Skeletal muscle tissue (tissue), 3 donors: ENCODE measurements at regions not wholly inside any gene's neighbourhood (a gene's known extent, or its start where the extent isn't known, plus 50 kb on each side); places are given as distances from the start of the nearest gene placed in this dataset.
"Not testable (repeated sequence)": the region's sequence is repeated elsewhere in the genome, so short reads cannot be mapped to it uniquely, and the experiment has no call there.

Experiments used
- H3K27ac ChIP-seq: one replicate; pipeline ENCODE4 v1.7.0; 2013; ENCODE audit warnings: mild to moderate bottlenecking, low read depth, low read length, inconsistent platforms
- H3K27me3 ChIP-seq, 3 donors: one replicate each; pipeline ENCODE4 v1.7.0; 2013; ENCODE audit warnings: low read length in 3 of 3; ENCODE audit not compliant: control insufficient read depth in 3 of 3, insufficient read depth in 3 of 3
- H3K36me3 ChIP-seq, 3 donors: one replicate each; pipeline ENCODE4 v1.7.0; 2013; ENCODE audit warnings: low read length in 3 of 3; ENCODE audit not compliant: control insufficient read depth in 3 of 3, insufficient read depth in 3 of 3
- H3K4me1 ChIP-seq, 3 donors: one replicate each; pipeline ENCODE4 v1.7.0; 2013; ENCODE audit warnings: low read length in 3 of 3, mild to moderate bottlenecking in 3 of 3; ENCODE audit not compliant: control insufficient read depth in 3 of 3, insufficient read depth in 3 of 3
- H3K4me3 ChIP-seq, 3 donors: one replicate each; pipeline ENCODE4 v1.7.0; 2013; ENCODE audit warnings: low read length in 3 of 3
- H3K9ac ChIP-seq, 3 donors: one replicate each; pipeline ENCODE4 v1.7.0; 2013; ENCODE audit warnings: low read length in 3 of 3, mild to moderate bottlenecking in 3 of 3, moderate library complexity in 2 of 3, low read depth in 1 of 3
- H3K9me3 ChIP-seq, 3 donors: one replicate each; pipeline ENCODE4 v1.7.0; 2013; ENCODE audit warnings: low read length in 3 of 3; ENCODE audit not compliant: control insufficient read depth in 3 of 3
- donor health status: Osteomylitis.

- not testable (repeated sequence) for H3K36me3 ChIP-seq, H3K27me3 ChIP-seq, H3K9me3 ChIP-seq, H3K4me3 ChIP-seq, H3K27ac ChIP-seq, H3K4me1 ChIP-seq, H3K9ac ChIP-seq
Measured at GRCh38 chr10:9183197-9183880, 1128.9 kb downstream of the GATA3 start.

GRCh38 chr10:9188022-9188810 lies 1133.7 kb downstream of the GATA3 start:
- no peaks in the 10 kb centered on the region for H3K36me3 ChIP-seq
- H3K27ac ChIP-seq: no peak overlapping the region
- no peaks in the 10 kb centered on the region for H3K9me3 ChIP-seq
- H3K4me3 ChIP-seq: no peak overlapping the region
- H3K4me1 ChIP-seq: no peaks in the 10 kb centered on the region
- H3K9ac ChIP-seq: no peak overlapping the region
- no peaks in the 10 kb centered on the region for H3K27me3 ChIP-seq

GRCh38 chr10:9189448-9189847 lies 1135.0 kb downstream of the GATA3 start:
- no peaks in the 10 kb centered on the region for H3K27me3 ChIP-seq
- H3K9ac ChIP-seq: no peak overlapping the region
- H3K36me3 ChIP-seq: no peaks in the 10 kb centered on the region
- H3K4me1 ChIP-seq: no peaks in the 10 kb centered on the region
- H3K4me3 ChIP-seq: no peak overlapping the region
- H3K27ac ChIP-seq: no peak overlapping the region
- H3K9me3 ChIP-seq: no peaks in the 10 kb centered on the region

- H3K9ac ChIP-seq: no peak overlapping the region
- H3K9me3 ChIP-seq: no peaks in the 10 kb centered on the region
- no peak overlapping the region for H3K4me3 ChIP-seq
- H3K36me3 ChIP-seq: no peaks in the 10 kb centered on the region
- peaks cover 3 to 8% (median 5%) of the 10 kb centered on the region in 3 donors for H3K27me3 ChIP-seq
- H3K27ac ChIP-seq: no peak overlapping the region
- H3K4me1 ChIP-seq: no peaks in the 10 kb centered on the region
Measured at GRCh38 chr10:9193120-9193519, 1138.6 kb downstream of the GATA3 start.

GRCh38 chr10:9195385-9195784 lies 1140.9 kb downstream of the GATA3 start:
- Histone ChIP-seq H3K4me3 (no peak overlapping the region), H3K4me1 (no peaks in the 10 kb centered on the region), H3K27ac (no peak overlapping the region), H3K27me3 (peaks cover 5 to 10% (median 9%) of the 10 kb centered on the region in 3 donors), H3K9ac (no peak overlapping the region), H3K9me3 (no peaks in the 10 kb centered on the region), H3K36me3 (no peaks in the 10 kb centered on the region)

- Histone ChIP-seq H3K4me3 (no peak overlapping the region), H3K9ac (no peak overlapping the region), H3K27me3 (peaks cover 5 to 14% (median 9%) of the 10 kb centered on the region in 3 donors), H3K9me3 (no peaks in the 10 kb centered on the region), H3K4me1 (no peaks in the 10 kb centered on the region), H3K27ac (no peak overlapping the region), H3K36me3 (no peaks in the 10 kb centered on the region)
Measured at GRCh38 chr10:9198611-9199010, 1144.1 kb downstream of the GATA3 start.

GRCh38 chr10:9205558-9205957 lies 1151.1 kb downstream of the GATA3 start:
- Histone ChIP-seq H3K27ac (no peak overlapping the region), H3K4me3 (no peak overlapping the region), H3K9ac (no peak overlapping the region), H3K9me3 (no peaks in the 10 kb centered on the region), H3K4me1 (no peaks in the 10 kb centered on the region), H3K36me3 (no peaks in the 10 kb centered on the region), H3K27me3 (peaks cover 0 to 4% (median 0%) of the 10 kb centered on the region in 3 donors)

GRCh38 chr10:9209105-9209798 lies 1154.8 kb downstream of the GATA3 start:
- Histone ChIP-seq H3K4me3 (no peak overlapping the region), H3K27me3 (no peaks in the 10 kb centered on the region)

GRCh38 chr10:9211228-9211627 lies 1156.7 kb downstream of the GATA3 start:
- Histone ChIP-seq H3K27ac (no peak overlapping the region), H3K36me3 (no peaks in the 10 kb centered on the region), H3K4me1 (no peaks in the 10 kb centered on the region)

More at GRCh38 chr10:9209105-9209798, 1154.8 kb downstream of the GATA3 start:
- no peaks in the 10 kb centered on the region for H3K9me3 ChIP-seq
- no peaks in the 10 kb centered on the region for H3K4me1 ChIP-seq
- no peaks in the 10 kb centered on the region for H3K36me3 ChIP-seq
- no peak overlapping the region for H3K9ac ChIP-seq
- H3K27ac ChIP-seq: no peak overlapping the region

GRCh38 chr10:9214618-9215017 lies 1160.1 kb downstream of the GATA3 start:
- H3K27me3 ChIP-seq: no peaks in the 10 kb centered on the region
- no peak overlapping the region for H3K27ac ChIP-seq
- H3K4me3 ChIP-seq: no peak overlapping the region
- no peaks in the 10 kb centered on the region for H3K4me1 ChIP-seq
- no peak overlapping the region for H3K9ac ChIP-seq
- no peaks in the 10 kb centered on the region for H3K36me3 ChIP-seq
- no peaks in the 10 kb centered on the region for H3K9me3 ChIP-seq

More at GRCh38 chr10:9211228-9211627, 1156.7 kb downstream of the GATA3 start:
- no peaks in the 10 kb centered on the region for H3K9me3 ChIP-seq
- H3K4me3 ChIP-seq: no peak overlapping the region
- H3K9ac ChIP-seq: no peak overlapping the region
- no peaks in the 10 kb centered on the region for H3K27me3 ChIP-seq
